HUES48 (cell line): ENCODE measurements at regions not wholly inside any gene's neighbourhood (a gene's known extent, or its start where the extent isn't known, plus 50 kb on each side); places are given as distances from the start of the nearest gene placed in this dataset.

Experiments
- H3K27ac ChIP-seq: one replicate; pipeline ENCODE4 v1.7.0; 2013; ENCODE audit warnings: low read depth, low read length, inconsistent platforms
- H3K27me3 ChIP-seq: 2 replicates; pipeline ENCODE4 v1.6.1; 2013; ENCODE audit warnings: mild to moderate bottlenecking, low read length; ENCODE audit not compliant: control insufficient read depth, insufficient read depth
- H3K36me3 ChIP-seq: 2 replicates; pipeline ENCODE4 v1.6.1; 2013; ENCODE audit warnings: low read length; ENCODE audit not compliant: control insufficient read depth, insufficient read depth
- H3K4me1 ChIP-seq: 2 replicates; pipeline ENCODE4 v1.6.1; 2013; ENCODE audit warnings: mild to moderate bottlenecking, low read length; ENCODE audit not compliant: control insufficient read depth, insufficient read depth
- H3K4me3 ChIP-seq: 2 replicates; pipeline ENCODE4 v1.5.1; 2013; ENCODE audit warnings: mild to moderate bottlenecking, low read depth, low read length
- H3K9ac ChIP-seq: 2 replicates; pipeline ENCODE4 v1.6.1; 2013; ENCODE audit warnings: mild to moderate bottlenecking, low read depth, low read length, moderate library complexity
- H3K9me3 ChIP-seq: 2 replicates; pipeline ENCODE4 v1.6.1; 2013; ENCODE audit warnings: low read length; ENCODE audit not compliant: control insufficient read depth, insufficient read depth

DNA sequence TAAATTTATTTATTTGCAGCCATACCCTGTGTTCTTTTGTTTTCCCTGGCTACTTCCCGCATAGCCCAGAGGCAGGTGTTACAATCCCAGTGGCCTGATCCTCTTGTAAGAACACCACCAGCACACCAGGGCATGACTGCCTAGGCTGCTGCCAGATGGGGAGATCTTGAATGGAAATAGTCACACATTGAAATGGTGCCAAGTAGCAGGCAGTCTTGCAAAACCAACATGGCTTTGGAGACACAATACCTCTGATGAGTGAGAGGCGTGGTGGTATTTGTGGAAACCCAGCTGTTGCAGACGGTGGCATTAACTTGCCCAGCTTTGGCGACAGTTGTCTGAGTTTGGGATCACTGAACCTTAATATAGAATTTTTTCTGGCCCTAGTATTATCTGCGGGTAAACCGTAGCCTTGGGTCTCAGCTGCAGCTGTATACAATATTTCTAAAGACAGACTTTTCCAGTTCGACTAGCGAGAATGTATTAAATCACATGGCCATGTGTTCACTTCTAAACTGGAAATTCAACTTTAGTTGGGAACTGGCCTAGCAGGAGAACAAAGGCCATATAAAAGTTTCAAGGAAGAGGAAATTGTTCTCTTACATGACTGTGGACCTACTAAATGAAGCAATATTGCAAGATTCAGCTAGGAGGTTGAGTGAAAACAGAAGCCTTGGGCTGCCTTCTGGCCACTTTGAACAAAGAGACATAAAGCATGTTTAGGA is 277.0 kb downstream of the SMARCA2 start:
- H3K4me1 ChIP-seq: peaks cover 12% of the 10 kb centered on the region
- no peak overlapping the region for H3K9ac ChIP-seq
- no peak overlapping the region for H3K27ac ChIP-seq
- no peaks in the 10 kb centered on the region for H3K9me3 ChIP-seq
- no peak overlapping the region for H3K4me3 ChIP-seq
- peaks cover 18% of the 10 kb centered on the region; the same call in 1 of the 2 replicates for H3K36me3 ChIP-seq
- no peaks in the 10 kb centered on the region for H3K27me3 ChIP-seq

DNA sequence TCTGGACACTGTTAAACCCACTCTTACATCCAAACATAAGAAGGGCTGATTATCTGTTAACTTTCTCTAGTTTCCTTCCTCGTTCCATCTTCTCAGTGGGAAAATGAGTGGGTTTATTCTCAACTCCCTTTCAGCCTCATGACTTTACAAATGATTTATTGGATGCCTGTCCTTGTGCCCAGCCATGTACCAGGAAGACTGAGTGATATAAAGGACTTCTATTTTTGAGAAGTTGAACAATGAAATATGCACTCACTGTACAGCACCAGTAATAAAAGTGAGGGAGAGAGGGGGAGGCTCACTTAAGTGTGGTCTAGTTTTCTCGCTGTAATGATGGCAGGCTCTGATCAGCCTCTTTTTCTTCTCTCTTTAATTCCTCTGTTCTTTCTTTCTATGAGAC is 277.6 kb downstream of the SMARCA2 start:
- Histone ChIP-seq H3K4me3 (no peak overlapping the region), H3K9me3 (no peaks in the 10 kb centered on the region), H3K36me3 (peaks cover 12% of the 10 kb centered on the region; the same call in 1 of the 2 replicates), H3K4me1 (peaks cover 12% of the 10 kb centered on the region), H3K27me3 (no peaks in the 10 kb centered on the region), H3K27ac (no peak overlapping the region), H3K9ac (no peak overlapping the region)

DNA sequence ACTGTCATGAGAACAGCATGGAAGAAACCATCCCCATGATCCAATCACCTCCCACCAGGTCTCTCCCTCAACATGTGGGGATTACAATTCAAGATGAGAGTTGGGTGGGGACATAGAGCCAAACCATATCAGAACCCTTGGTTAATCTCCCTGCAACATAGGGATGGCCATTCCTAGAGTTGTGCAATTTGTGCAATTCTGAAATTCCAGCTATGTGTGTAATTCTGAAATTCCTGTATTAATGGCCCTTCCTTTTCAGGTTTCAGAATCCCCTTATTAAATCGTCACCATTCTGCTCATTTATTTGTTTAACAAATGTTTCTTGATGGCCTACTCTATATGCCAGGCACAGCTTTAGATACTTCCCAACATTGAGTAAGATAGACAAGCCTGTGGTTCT is 282.6 kb downstream of the SMARCA2 start:
- Histone ChIP-seq H3K4me3 (no peak overlapping the region), H3K27ac (no peak overlapping the region), H3K9me3 (no peaks in the 10 kb centered on the region), H3K4me1 (peaks cover 12% of the 10 kb centered on the region), H3K36me3 (no peaks in the 10 kb centered on the region), H3K27me3 (no peaks in the 10 kb centered on the region), H3K9ac (no peak overlapping the region)

DNA sequence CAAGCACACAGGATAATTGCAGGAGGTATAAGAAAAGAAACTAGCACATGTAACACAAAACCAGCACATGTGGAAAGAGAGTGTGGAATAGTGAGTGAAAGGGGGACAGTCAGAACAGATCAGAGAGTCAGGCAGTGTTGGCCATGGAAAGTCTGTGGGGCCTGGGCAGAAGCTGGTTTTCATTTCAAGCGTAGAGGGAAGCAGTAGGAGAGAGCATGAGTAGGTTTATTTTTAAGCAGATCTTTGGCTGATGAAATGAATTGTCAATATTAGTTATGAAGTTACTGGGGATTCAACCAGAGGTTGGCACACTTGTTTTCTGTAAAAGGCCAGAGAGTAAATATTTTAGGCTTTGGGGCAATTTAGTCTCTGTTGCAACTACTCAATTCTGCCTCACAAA is 283.1 kb downstream of the SMARCA2 start:
- no peaks in the 10 kb centered on the region for H3K27me3 ChIP-seq
- peaks cover 12% of the 10 kb centered on the region for H3K4me1 ChIP-seq
- H3K9ac ChIP-seq: no peak overlapping the region
- no peaks in the 10 kb centered on the region for H3K36me3 ChIP-seq
- H3K4me3 ChIP-seq: no peak overlapping the region
- H3K9me3 ChIP-seq: no peaks in the 10 kb centered on the region
- no peak overlapping the region for H3K27ac ChIP-seq

DNA sequence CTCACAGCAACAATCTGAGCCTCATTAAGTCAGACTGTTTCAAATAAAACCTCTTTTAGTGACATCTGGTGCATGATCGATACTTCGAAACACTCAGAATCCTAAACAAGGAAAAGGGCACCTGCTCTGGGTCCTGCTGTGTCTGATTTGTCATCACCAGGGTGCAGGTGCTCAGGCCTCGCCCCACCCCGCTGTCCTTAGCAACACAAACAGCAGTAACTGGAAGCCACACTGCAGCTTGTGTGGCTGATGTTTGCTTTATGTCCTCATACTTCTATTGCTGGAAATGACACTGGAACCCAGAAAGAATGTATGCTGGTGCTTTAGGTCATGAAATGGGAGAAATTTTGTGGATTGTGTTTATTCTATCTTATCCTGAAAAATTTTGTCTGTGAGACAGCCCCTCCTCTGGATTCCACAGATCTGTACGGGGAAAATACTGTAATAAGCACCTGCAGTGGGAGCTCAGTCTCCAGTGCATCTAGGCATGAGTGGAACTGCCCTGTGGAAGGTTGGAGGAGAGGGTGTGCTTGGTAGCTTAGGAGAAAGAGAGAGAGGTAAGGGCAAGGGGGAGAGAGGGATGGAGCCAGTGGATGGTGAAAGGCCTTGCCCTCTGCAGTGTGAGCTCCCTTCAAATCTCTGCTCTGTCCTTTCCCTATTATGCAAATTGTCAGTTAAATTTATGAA is 284.2 kb downstream of the SMARCA2 start:
- no peaks in the 10 kb centered on the region for H3K27me3 ChIP-seq
- no peaks in the 10 kb centered on the region for H3K36me3 ChIP-seq
- H3K9me3 ChIP-seq: no peaks in the 10 kb centered on the region
- H3K4me1 ChIP-seq: peaks cover 3% of the 10 kb centered on the region
- no peak overlapping the region for H3K9ac ChIP-seq
- no peak overlapping the region for H3K4me3 ChIP-seq
- H3K27ac ChIP-seq: no peak overlapping the region

DNA sequence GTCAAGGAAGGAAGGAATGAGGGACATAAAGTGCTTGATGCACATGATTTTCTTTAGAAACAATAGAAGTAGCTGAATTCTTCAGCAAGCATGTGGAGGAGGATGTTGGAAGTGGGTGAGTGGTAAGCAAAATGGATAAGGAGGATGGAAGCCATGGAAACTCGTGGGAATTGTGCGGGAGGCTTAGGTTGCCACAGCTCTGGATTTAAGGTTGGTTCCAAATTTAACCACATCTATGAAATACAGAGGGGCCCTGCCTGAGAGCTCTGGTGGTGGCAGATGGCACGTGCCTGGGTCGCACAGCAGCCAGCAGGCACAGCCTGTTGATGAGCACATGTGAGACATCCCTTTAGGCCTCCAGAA is 284.7 kb downstream of the SMARCA2 start:
- H3K36me3 ChIP-seq: no peaks in the 10 kb centered on the region
- no peak overlapping the region for H3K4me3 ChIP-seq
- no peaks in the 10 kb centered on the region for H3K4me1 ChIP-seq
- H3K9me3 ChIP-seq: no peaks in the 10 kb centered on the region
- no peaks in the 10 kb centered on the region for H3K27me3 ChIP-seq
- no peak overlapping the region for H3K9ac ChIP-seq
- H3K27ac ChIP-seq: no peak overlapping the region

DNA sequence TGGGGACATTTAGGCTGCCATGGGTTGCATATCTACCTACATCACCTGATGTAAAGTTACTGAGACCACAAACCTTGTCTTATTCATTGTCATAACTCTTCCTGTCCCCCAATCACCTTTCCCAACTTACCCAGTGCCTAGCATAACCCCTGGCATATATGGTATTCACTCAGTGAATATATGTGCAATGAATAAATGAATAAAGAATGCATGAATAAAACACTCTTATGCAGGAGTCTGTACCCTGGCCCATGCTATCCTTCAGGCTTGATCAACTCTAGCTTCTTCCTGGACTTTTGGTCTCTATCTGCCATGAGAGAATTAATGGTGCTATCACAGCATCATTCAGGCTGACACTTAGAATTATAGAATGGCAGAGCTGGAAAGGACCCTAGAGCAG is 285.2 kb downstream of the SMARCA2 start:
- no peaks in the 10 kb centered on the region for H3K36me3 ChIP-seq
- H3K4me3 ChIP-seq: no peak overlapping the region
- H3K4me1 ChIP-seq: no peaks in the 10 kb centered on the region
- no peaks in the 10 kb centered on the region for H3K9me3 ChIP-seq
- H3K27ac ChIP-seq: no peak overlapping the region
- no peaks in the 10 kb centered on the region for H3K27me3 ChIP-seq
- no peak overlapping the region for H3K9ac ChIP-seq

DNA sequence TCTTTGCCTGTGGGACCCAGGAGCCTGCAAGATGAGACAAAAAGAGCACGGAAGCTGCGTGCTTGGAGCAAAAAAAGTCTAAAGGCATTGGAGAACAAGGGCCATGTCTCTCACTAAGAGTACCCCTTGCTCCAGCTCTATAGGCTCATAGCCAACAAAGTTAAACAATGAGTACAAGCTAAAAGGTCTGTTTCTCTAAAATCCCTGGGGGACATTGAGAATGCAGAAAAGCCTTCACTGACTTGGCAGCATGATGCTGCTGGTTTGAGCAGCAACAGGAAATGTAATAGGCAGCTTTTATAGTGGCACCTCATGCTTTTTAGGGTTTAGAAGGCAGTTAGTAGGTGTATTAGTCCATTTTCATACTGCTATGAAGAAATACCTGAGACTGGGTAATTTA is 287.5 kb downstream of the SMARCA2 start:
- no peak overlapping the region for H3K4me3 ChIP-seq
- no peak overlapping the region for H3K27ac ChIP-seq
- H3K9me3 ChIP-seq: no peaks in the 10 kb centered on the region

DNA sequence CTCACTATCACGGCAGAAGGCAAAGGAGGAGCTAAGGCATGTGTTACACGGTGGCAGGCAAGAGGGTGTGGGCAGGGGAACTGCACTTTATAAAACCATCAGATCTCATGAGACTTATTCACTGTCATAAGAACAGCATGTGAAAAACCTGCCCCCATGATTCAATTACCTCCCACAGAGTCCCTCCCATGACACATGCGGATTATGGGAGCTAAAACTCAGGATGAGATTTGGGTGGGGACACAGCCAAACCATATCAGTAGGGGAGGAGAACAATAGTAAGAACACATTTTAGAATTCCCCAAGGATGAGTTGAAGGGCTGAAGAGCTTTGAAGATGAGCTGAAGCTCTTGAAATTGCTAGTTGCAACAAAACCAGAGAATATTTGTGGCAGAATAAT is 287.9 kb downstream of the SMARCA2 start:
- no peak overlapping the region for H3K4me3 ChIP-seq
- H3K27ac ChIP-seq: no peak overlapping the region
- no peaks in the 10 kb centered on the region for H3K27me3 ChIP-seq
- no peaks in the 10 kb centered on the region for H3K9me3 ChIP-seq
- no peaks in the 10 kb centered on the region for H3K4me1 ChIP-seq
- H3K9ac ChIP-seq: no peak overlapping the region
- no peaks in the 10 kb centered on the region for H3K36me3 ChIP-seq

More for the DNA sequence above, 287.5 kb downstream of the SMARCA2 start:
- H3K9ac ChIP-seq: no peak overlapping the region
- no peaks in the 10 kb centered on the region for H3K36me3 ChIP-seq
- H3K27me3 ChIP-seq: no peaks in the 10 kb centered on the region
- H3K4me1 ChIP-seq: no peaks in the 10 kb centered on the region

DNA sequence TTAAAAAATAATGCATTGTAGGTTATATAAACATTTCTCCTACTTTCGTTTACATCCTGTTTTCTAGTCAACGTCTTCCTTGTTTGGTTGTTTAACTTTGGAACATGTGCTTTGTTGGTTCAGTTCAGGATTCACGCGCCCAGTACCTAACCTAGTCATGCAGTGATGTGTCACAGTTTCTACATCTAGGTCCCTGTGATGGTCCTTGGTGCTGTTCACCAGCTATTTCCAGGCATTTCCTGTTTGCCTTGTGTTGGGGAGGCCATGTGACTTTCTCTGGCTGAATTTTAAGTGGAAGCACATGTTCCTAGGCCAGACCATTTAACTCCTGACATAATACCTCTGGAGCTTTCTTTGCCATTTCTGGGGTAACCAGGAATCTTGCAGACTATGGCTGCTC is 292.3 kb downstream of the SMARCA2 start:
- Histone ChIP-seq H3K27me3 (no peaks in the 10 kb centered on the region), H3K9me3 (peaks cover 16% of the 10 kb centered on the region), H3K27ac (no peak overlapping the region), H3K36me3 (no peaks in the 10 kb centered on the region), H3K9ac (no peak overlapping the region), H3K4me1 (no peaks in the 10 kb centered on the region), H3K4me3 (no peak overlapping the region)

DNA sequence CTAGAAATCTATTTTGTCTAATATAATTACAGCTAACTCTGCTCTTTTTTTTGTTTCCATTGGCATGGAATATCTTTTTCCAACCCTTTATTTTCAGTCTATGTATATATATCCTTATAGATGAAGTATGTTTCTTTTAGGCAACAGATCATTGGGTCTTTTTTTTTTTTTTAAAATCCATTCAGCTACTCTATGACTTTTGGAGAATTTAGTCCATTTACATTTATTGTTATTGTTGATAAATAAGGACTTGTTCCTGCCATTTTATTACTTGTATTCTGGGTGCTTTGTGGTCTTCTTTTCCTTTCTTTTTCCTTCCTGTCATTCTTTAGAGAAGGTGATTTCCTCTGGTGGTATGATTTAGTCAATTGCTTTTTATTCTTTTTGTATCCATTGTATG is 296.8 kb downstream of the SMARCA2 start:
- no peak overlapping the region for H3K27ac ChIP-seq
- H3K27me3 ChIP-seq: no peaks in the 10 kb centered on the region
- no peaks in the 10 kb centered on the region for H3K4me1 ChIP-seq
- peaks cover 48% of the 10 kb centered on the region for H3K9me3 ChIP-seq
- H3K9ac ChIP-seq: no peak overlapping the region
- H3K4me3 ChIP-seq: no peak overlapping the region
- no peaks in the 10 kb centered on the region for H3K36me3 ChIP-seq
